ENCODE measurements at regions not wholly inside any gene's neighbourhood (a gene's known extent, or its start where the extent isn't known, plus 50 kb on each side); places are given as distances from the start of the nearest gene placed in this dataset.

DNA sequence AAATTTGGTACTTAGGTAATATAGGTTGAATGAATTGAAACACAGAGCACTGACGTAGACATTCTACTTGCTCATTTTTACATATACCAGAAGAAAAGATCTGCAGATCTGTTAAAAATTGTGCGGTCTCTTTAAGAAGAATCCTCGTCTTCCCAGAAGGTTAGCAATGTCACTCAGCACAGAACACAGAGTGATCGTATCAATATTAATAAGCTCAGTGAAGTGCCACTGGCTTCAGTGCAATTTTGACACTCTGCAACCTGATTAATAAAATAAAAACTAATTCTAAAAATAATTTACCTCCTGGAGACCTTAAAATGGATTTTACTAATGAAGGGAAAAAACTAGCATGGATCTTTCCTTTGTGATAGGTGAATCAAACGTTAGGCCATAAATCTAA is 356.1 kb upstream of the DMAC1 start:
- Histone ChIP-seq H3K4me2 (ENCODE audit: low read length) (peak overlapping the region; percentile 23), H3K9me2 (ENCODE audit: insufficient read depth, low read length) (no peaks in the 10 kb centered on the region), H3K9ac (ENCODE audit: low read length) (peak overlapping the region; percentile 43), H3F3A (ENCODE audit: insufficient read depth, low read length, poor library complexity, severe bottlenecking) (no peaks in the 10 kb centered on the region), H3K27ac (ENCODE audit: low read length) (peak overlapping the region; percentile 77), H4K20me1 (ENCODE audit: insufficient read depth) (no peaks in the 10 kb centered on the region), H3K4me3 (ENCODE audit: low read length) (peak overlapping the region; percentile 24), H3K9me3 (ENCODE audit: low read length) (no peaks in the 10 kb centered on the region), H3K36me3 (ENCODE audit: insufficient read depth, low read length) (no peaks in the 10 kb centered on the region), H3K79me2 (replicated peaks; ENCODE audit: insufficient read depth, low read length) (no peaks in the 10 kb centered on the region), H2AFZ (ENCODE audit: low read depth, low read length) (no peak overlapping the region), H3K27me3 (ENCODE audit: insufficient read depth, low read depth, low read length) (no peaks in the 10 kb centered on the region)
- TF ChIP-seq EZH2 (IDR thresholded peaks at IDR 0.05; ENCODE audit: borderline replicate concordance, insufficient read depth, low read length, poor library complexity, severe bottlenecking) (no peak), EP300 (conservative IDR thresholded peaks at IDR 0.05; ENCODE audit: poor library complexity, severe bottlenecking) (peak; percentile 56), TAF1 (IDR thresholded peaks at IDR 0.05; ENCODE audit: low read depth) (no peak), POLR2AphosphoS5 (IDR thresholded peaks at IDR 0.05) (no peak), RAD21 (conservative IDR thresholded peaks at IDR 0.05) (peak; percentile 10), SMC3 (conservative IDR thresholded peaks at IDR 0.05; ENCODE audit: poor library complexity) (no peak)

GRCh38 chr9:8143677-8144076 is 344.1 kb upstream of the DMAC1 start:
- no peak overlapping the region for H3K27ac ChIP-seq (ENCODE audit: low read length)
- H3K27me3 ChIP-seq (ENCODE audit: insufficient read depth, low read depth, low read length), result no peaks in the 10 kb centered on the region
- no peak overlapping the region for H3K4me2 ChIP-seq (ENCODE audit: low read length)
- H3K36me3 ChIP-seq (ENCODE audit: insufficient read depth, low read length), result no peaks in the 10 kb centered on the region
- H3K9ac ChIP-seq (ENCODE audit: low read length), result no peak overlapping the region
- H3K4me3 ChIP-seq (ENCODE audit: low read length), result no peak overlapping the region
- no peak for TF ChIP-seq REST (IDR thresholded peaks at IDR 0.05; ENCODE audit: borderline replicate concordance)
- no peak for TF ChIP-seq EZH2 (IDR thresholded peaks at IDR 0.05; ENCODE audit: borderline replicate concordance, insufficient read depth, low read length, poor library complexity, severe bottlenecking)
- no peak for TF ChIP-seq RAD21 (conservative IDR thresholded peaks at IDR 0.05)
- no peak for TF ChIP-seq TAF1 (IDR thresholded peaks at IDR 0.05; ENCODE audit: low read depth)
- no peaks in the 10 kb centered on the region for H3F3A ChIP-seq (ENCODE audit: insufficient read depth, low read length, poor library complexity, severe bottlenecking)
- H3K9me2 ChIP-seq (ENCODE audit: insufficient read depth, low read length), result no peaks in the 10 kb centered on the region
- H3K9me3 ChIP-seq (ENCODE audit: low read length), result no peaks in the 10 kb centered on the region
- H4K20me1 ChIP-seq (ENCODE audit: insufficient read depth), result no peaks in the 10 kb centered on the region
- no peaks in the 10 kb centered on the region for H3K79me2 ChIP-seq (replicated peaks; ENCODE audit: insufficient read depth, low read length)
- H2AFZ ChIP-seq (ENCODE audit: low read depth, low read length), result no peak overlapping the region

- no peaks in the 10 kb centered on the region for H3F3A ChIP-seq (ENCODE audit: insufficient read depth, low read length, poor library complexity, severe bottlenecking)
- H3K36me3 ChIP-seq (ENCODE audit: insufficient read depth, low read length), result no peaks in the 10 kb centered on the region
- no peak overlapping the region for H3K9ac ChIP-seq (ENCODE audit: low read length)
- H4K20me1 ChIP-seq (ENCODE audit: insufficient read depth), result no peaks in the 10 kb centered on the region
- no peak overlapping the region for H2AFZ ChIP-seq (ENCODE audit: low read depth, low read length)
- H3K79me2 ChIP-seq (replicated peaks; ENCODE audit: insufficient read depth, low read length), result no peaks in the 10 kb centered on the region
- H3K9me3 ChIP-seq (ENCODE audit: low read length), result no peaks in the 10 kb centered on the region
- H3K4me2 ChIP-seq (ENCODE audit: low read length), result no peak overlapping the region
- H3K27ac ChIP-seq (ENCODE audit: low read length), result no peak overlapping the region
- no peaks in the 10 kb centered on the region for H3K9me2 ChIP-seq (ENCODE audit: insufficient read depth, low read length)
- H3K27me3 ChIP-seq (ENCODE audit: insufficient read depth, low read depth, low read length), result no peaks in the 10 kb centered on the region
- peak; percentile 91 for TF ChIP-seq POLR2AphosphoS5 (IDR thresholded peaks at IDR 0.05)
- TF ChIP-seq, protein P1, sequence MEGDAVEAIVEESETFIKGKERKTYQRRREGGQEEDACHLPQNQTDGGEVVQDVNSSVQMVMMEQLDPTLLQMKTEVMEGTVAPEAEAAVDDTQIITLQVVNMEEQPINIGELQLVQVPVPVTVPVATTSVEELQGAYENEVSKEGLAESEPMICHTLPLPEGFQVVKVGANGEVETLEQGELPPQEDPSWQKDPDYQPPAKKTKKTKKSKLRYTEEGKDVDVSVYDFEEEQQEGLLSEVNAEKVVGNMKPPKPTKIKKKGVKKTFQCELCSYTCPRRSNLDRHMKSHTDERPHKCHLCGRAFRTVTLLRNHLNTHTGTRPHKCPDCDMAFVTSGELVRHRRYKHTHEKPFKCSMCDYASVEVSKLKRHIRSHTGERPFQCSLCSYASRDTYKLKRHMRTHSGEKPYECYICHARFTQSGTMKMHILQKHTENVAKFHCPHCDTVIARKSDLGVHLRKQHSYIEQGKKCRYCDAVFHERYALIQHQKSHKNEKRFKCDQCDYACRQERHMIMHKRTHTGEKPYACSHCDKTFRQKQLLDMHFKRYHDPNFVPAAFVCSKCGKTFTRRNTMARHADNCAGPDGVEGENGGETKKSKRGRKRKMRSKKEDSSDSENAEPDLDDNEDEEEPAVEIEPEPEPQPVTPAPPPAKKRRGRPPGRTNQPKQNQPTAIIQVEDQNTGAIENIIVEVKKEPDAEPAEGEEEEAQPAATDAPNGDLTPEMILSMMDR (IDR thresholded peaks at IDR 0.05; ENCODE audit: poor library complexity, severe bottlenecking), result no peak
- H3K4me3 ChIP-seq (ENCODE audit: low read length), result no peak overlapping the region
Measured at GRCh38 chr9:8140557-8140956, 341.0 kb upstream of the DMAC1 start.
